Kidney (tissue), 13 donors: ENCODE measurements at regions not wholly inside any gene's neighbourhood (a gene's known extent, or its start where the extent isn't known, plus 50 kb on each side); places are given as distances from the start of the nearest gene placed in this dataset.
A peak's percentile ranks its signal among the peaks of the same experiment; 100 is the strongest.

ENCODE experiments used
- DNase-seq, 5 donors: peaks; one replicate each; pipeline ENCODE4 v3.0.0-alpha.2; 2013 to 2020
- FAIRE-seq: peaks from 2 replicates; lab custom pipeline; 2012; peaks lifted over from hg19 to GRCh38; lab: Jason Lieb, UNC
- H3K27ac ChIP-seq, 2 donors: one replicate each; pipeline ENCODE4 v1.7.0; 2013; ENCODE audit warnings: low read depth in 2 of 2, low read length in 2 of 2, inconsistent platforms in 1 of 2
- H3K27me3 ChIP-seq: one replicate; pipeline ENCODE4 v1.7.1; 2013; ENCODE audit warnings: low read length, inconsistent platforms; ENCODE audit not compliant: control insufficient read depth, insufficient read depth
- H3K36me3 ChIP-seq, 3 donors: one replicate each; pipeline versions ENCODE4 v1.7.0 to v1.7.1; 2013; ENCODE audit warnings: low read length in 3 of 3, control low read depth in 1 of 3, inconsistent platforms in 1 of 3; ENCODE audit not compliant: insufficient read depth in 3 of 3, control insufficient read depth in 2 of 3
- H3K4me1 ChIP-seq, 3 donors: one replicate each; pipeline versions ENCODE4 v1.7.0 to v1.7.1; 2013; ENCODE audit warnings: low read length in 3 of 3, inconsistent platforms in 1 of 3, low read depth in 1 of 3; ENCODE audit not compliant: control insufficient read depth in 2 of 3, insufficient read depth in 2 of 3
- H3K4me3 ChIP-seq, 3 donors: one replicate each; pipeline versions ENCODE4 v1.7.0 to v1.8.1; 2013; ENCODE audit warnings: low read length in 3 of 3, control low read depth in 1 of 3, inconsistent platforms in 1 of 3
- H3K9ac ChIP-seq, 3 donors: one replicate each; pipeline versions ENCODE4 v1.7.0 to v1.7.1; 2013; ENCODE audit warnings: low read length in 3 of 3, control low read depth in 1 of 3, inconsistent platforms in 1 of 3
- H3K9me3 ChIP-seq, 3 donors: one replicate each; pipeline versions ENCODE4 v1.7.0 to v1.7.1; 2013; ENCODE audit warnings: low read length in 3 of 3, control low read depth in 1 of 3, inconsistent platforms in 1 of 3; ENCODE audit not compliant: control insufficient read depth in 2 of 3, insufficient read depth in 1 of 3
- CTCF ChIP-seq: IDR thresholded peaks from 3 replicates; pipeline ENCODE4 v1.5.1; 2012; ENCODE audit warnings: mild to moderate bottlenecking, moderate library complexity, borderline replicate concordance; ENCODE audit not compliant: insufficient read depth; ENCODE audit errors: extremely low read depth
- intact Hi-C: fragments of 100-400 bp; cut with DNase I; formaldehyde crosslinking; loops from one replicate; pipeline ENCODE4 v1.11.1; 2022
- donor health status: control.
- donor health status: control.
- donor health status: control.
- donor health status: control.
- donor health status: control.
- donor health status: DM: yes; HTN: yes; CAD: no.
- donor health status: Normal renal cell carcinoma (clear cell type).

GRCh38 chr5:157934600-157934999, 75.7 kb upstream of the CLINT1 start:
- H3K27me3 ChIP-seq, result no peaks in the 10 kb centered on the region
- no peaks in the 10 kb centered on the region for H3K36me3 ChIP-seq
- H3K4me1 ChIP-seq, result no peaks in the 10 kb centered on the region
- FAIRE-seq (no peak), DNase-seq (no peak)
- H3K9me3 ChIP-seq, result no peaks in the 10 kb centered on the region
- no peak overlapping the region for H3K27ac ChIP-seq
- H3K4me3 ChIP-seq, result no peak overlapping the region
- no peak overlapping the region for H3K9ac ChIP-seq
- TF ChIP-seq CTCF, result no peak
- intact Hi-C loops, result no loop called here

- H3K4me3 ChIP-seq, result no peak overlapping the region
- FAIRE-seq (no peak), DNase-seq (no peak)
- H3K27me3 ChIP-seq, result no peaks in the 10 kb centered on the region
- no peak overlapping the region for H3K9ac ChIP-seq
- H3K4me1 ChIP-seq, result no peaks in the 10 kb centered on the region
- H3K27ac ChIP-seq, result no peak overlapping the region
- TF ChIP-seq CTCF, result no peak
- intact Hi-C loops, result no loop called here
- no peaks in the 10 kb centered on the region for H3K36me3 ChIP-seq
- no peaks in the 10 kb centered on the region for H3K9me3 ChIP-seq
Measured at GRCh38 chr5:157933005-157933404, 74.1 kb upstream of the CLINT1 start.

GRCh38 chr5:157930710-157931109, 71.8 kb upstream of the CLINT1 start:
- no peaks in the 10 kb centered on the region for H3K9me3 ChIP-seq
- no peak for DNase-seq
- H3K4me3 ChIP-seq, result no peak overlapping the region
- intact Hi-C loops, result no loop called here
- FAIRE-seq, result no peak
- peaks cover 0 to 6% (median 6%) of the 10 kb centered on the region in 3 donors for H3K4me1 ChIP-seq
- H3K27me3 ChIP-seq, result no peaks in the 10 kb centered on the region
- TF ChIP-seq CTCF, result no peak
- H3K9ac ChIP-seq, result no peak overlapping the region
- H3K27ac ChIP-seq, result no peak overlapping the region
- H3K36me3 ChIP-seq, result no peaks in the 10 kb centered on the region

GRCh38 chr5:157926977-157927376, 68.0 kb upstream of the CLINT1 start:
- Histone ChIP-seq H3K27me3 (no peaks in the 10 kb centered on the region), H3K9ac (no peak overlapping the region), H3K4me3 (peak overlapping the region in 1 of 3 donors; percentile 19), H3K9me3 (no peaks in the 10 kb centered on the region), H3K4me1 (peaks cover 0 to 6% (median 6%) of the 10 kb centered on the region in 3 donors), H3K27ac (peak overlapping the region; percentile 39 to 69), H3K36me3 (no peaks in the 10 kb centered on the region)
- no peak for TF ChIP-seq CTCF
- DNase-seq (peak in 2 of 5 donors; percentile 59 to 64), FAIRE-seq (no peak)
- intact Hi-C loops, result no loop called here
